ENCODE measurements at regions not wholly inside any gene's neighbourhood (a gene's known extent, or its start where the extent isn't known, plus 50 kb on each side); places are given as distances from the start of the nearest gene placed in this dataset.

DNA sequence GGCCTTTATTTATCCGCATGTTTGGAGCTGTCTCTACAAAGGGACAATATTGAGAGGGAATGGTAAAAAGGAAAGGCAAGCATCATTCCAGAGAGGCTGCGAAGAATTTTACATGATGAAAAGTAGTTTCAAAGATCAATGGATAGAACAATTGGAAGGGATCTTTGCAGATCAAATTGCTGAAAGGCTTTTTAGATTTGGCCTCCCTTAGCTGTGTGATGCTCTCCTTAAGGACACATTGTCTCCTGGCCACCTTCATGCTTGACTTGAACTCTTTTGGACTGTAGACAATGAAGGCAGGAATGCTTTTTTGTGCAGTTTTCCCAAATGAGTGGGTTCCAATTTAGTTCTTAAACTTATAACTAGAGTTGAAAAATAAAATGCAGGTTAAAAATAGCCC lies 344.7 kb downstream of the ARL4A start:
- TF ChIP-seq, protein P1, sequence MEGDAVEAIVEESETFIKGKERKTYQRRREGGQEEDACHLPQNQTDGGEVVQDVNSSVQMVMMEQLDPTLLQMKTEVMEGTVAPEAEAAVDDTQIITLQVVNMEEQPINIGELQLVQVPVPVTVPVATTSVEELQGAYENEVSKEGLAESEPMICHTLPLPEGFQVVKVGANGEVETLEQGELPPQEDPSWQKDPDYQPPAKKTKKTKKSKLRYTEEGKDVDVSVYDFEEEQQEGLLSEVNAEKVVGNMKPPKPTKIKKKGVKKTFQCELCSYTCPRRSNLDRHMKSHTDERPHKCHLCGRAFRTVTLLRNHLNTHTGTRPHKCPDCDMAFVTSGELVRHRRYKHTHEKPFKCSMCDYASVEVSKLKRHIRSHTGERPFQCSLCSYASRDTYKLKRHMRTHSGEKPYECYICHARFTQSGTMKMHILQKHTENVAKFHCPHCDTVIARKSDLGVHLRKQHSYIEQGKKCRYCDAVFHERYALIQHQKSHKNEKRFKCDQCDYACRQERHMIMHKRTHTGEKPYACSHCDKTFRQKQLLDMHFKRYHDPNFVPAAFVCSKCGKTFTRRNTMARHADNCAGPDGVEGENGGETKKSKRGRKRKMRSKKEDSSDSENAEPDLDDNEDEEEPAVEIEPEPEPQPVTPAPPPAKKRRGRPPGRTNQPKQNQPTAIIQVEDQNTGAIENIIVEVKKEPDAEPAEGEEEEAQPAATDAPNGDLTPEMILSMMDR (conservative IDR thresholded peaks at IDR 0.05; ENCODE audit: low read length), result no peak
- DNase-seq (ENCODE audit: low read depth), result no peak
- no peak overlapping the region for H3K4me3 ChIP-seq (ENCODE audit: low read length)

- TF ChIP-seq, protein P1 (conservative IDR thresholded peaks at IDR 0.05; ENCODE audit: low read length), result no peak
- no peak for DNase-seq (ENCODE audit: low read depth)
- H3K4me3 ChIP-seq (ENCODE audit: low read length), result no peak overlapping the region
Observed at GRCh38 chr7:13032576-13032975, 345.1 kb downstream of the ARL4A start.

DNA sequence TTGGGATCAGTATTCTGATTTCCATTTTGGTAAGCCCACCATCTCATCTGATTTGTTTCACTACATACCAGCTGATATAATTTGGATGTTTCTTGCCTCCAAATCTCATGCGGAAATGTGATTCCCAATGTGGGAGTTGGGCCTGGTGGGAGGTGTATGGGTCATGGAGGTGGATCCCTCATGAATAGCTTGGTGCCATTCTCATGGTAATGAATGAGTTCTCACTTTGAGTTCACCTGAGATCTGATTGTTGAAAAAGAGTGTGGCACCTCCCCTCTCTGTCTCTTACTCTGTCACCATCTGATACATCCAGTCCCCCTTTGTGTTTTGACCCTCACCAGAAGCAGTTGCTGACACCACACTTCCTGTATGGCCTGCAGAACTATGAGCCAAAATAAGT lies 347.3 kb downstream of the ARL4A start:
- no peak overlapping the region for H3K4me3 ChIP-seq (ENCODE audit: low read length)
- no peak for DNase-seq (ENCODE audit: low read depth)
- TF ChIP-seq, protein P1 (conservative IDR thresholded peaks at IDR 0.05; ENCODE audit: low read length), result no peak

DNA sequence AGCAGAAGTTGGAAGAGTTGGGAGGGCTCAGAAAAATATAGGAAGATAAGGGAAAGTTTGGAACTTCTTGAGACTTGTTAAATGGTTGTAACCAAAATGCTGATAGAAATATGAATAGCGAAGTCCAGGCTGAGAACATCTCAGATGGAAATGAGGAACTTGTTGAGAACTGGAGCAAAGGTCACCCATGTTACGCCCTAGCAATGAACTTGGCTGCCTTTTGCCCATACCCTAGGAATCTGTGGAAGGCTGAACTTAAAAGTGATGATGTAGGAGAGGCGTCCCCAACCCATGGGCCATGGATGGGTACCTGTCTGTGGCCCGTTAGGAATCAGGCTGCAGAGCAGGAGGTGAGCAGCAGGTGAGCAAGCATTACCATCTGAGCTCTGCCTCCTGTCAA lies 347.8 kb downstream of the ARL4A start:
- TF ChIP-seq, protein P1 (conservative IDR thresholded peaks at IDR 0.05; ENCODE audit: low read length), result no peak
- no peak for DNase-seq (ENCODE audit: low read depth)
- no peak overlapping the region for H3K4me3 ChIP-seq (ENCODE audit: low read length)

DNA sequence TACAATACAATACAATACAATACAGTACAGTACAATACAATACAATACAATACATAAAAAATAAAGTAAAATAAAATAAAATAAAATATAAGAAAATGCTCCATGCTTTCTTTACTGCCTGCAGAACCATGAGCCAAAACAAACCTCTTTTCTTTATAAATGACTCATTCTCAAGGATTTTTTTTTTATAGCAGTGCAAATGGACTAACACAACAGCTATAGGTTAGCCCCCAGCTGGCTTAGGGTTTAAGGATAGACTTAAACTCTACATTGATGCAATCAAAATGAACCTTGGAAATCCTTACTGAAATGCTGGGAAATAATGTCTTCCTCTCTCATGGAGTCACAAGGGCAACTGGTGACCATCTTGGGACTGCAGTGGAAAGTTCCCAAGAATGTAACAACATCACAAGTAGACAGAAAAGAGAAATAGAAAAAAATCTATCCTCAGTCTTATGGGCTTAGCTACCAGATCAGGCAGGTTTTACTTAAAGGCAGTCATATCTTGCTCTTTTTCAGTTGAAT lies 348.9 kb downstream of the ARL4A start:
- DNase-seq (ENCODE audit: low read depth), result no peak
- TF ChIP-seq, protein P1 (conservative IDR thresholded peaks at IDR 0.05; ENCODE audit: low read length), result no peak
- no peak overlapping the region for H3K4me3 ChIP-seq (ENCODE audit: low read length)

GRCh38 chr7:13037216-13037615 lies 349.8 kb downstream of the ARL4A start:
- TF ChIP-seq, protein P1 (conservative IDR thresholded peaks at IDR 0.05; ENCODE audit: low read length), result no peak
- no peak for DNase-seq (ENCODE audit: low read depth)
- H3K4me3 ChIP-seq (ENCODE audit: low read length), result no peak overlapping the region

GRCh38 chr7:13041368-13041988 lies 354.0 kb downstream of the ARL4A start:
- DNase-seq (ENCODE audit: low read depth), result no peak
- TF ChIP-seq, protein P1 (conservative IDR thresholded peaks at IDR 0.05; ENCODE audit: low read length), result no peak
- no peak overlapping the region for H3K4me3 ChIP-seq (ENCODE audit: low read length)

Measured in AG10803 (cell line).